Activated T-helper 2 cell treated with anti-CD3 and anti-CD28 coated beads, Interferon-gamma antibody, Interleukin-2, Interleukin-4, amounts not matched to agents 10 μg/mL and 5 μg/mL and 100 μg/mL, durations not matched to agents 14 hours and 24 hours and 36 hours (primary cell): ENCODE measurements at regions not wholly inside any gene's neighbourhood (a gene's known extent, or its start where the extent isn't known, plus 50 kb on each side); places are given as distances from the start of the nearest gene placed in this dataset.

Experiments used
- DNase-seq: peaks from one replicate; pipeline ENCODE4 v3.0.0; 2021; ENCODE audit warnings: low spot score
- H3K27ac Mint-ChIP-seq: one replicate; pipeline ENCODE4 v1.8.0; 2021; ENCODE audit warnings: mixed read lengths
- H3K27me3 Mint-ChIP-seq: one replicate; pipeline ENCODE4 v1.8.0; 2021; ENCODE audit warnings: low read depth, mixed read lengths
- H3K36me3 Mint-ChIP-seq: one replicate; pipeline ENCODE4 v1.8.0; 2021; ENCODE audit warnings: low read depth, mixed read lengths
- H3K4me1 Mint-ChIP-seq: one replicate; pipeline ENCODE4 v1.8.0; 2021; ENCODE audit warnings: low read depth, mixed read lengths
- H3K4me3 Mint-ChIP-seq: one replicate; pipeline ENCODE4 v1.8.0; 2021; ENCODE audit warnings: low read depth, mild to moderate bottlenecking, moderate library complexity, mixed read lengths
- H3K9me3 Mint-ChIP-seq: one replicate; pipeline ENCODE4 v1.8.0; 2021; ENCODE audit warnings: mixed read lengths
- intact Hi-C: fragments of 100-400 bp; cut with micrococcal nuclease; formaldehyde crosslinking; loops from one replicate; pipeline ENCODE4 v1.15.1; 2023

- DNase-seq = no peak
- intact Hi-C loops = no loop called here
- no peaks in the 10 kb centered on the region for H3K36me3 Mint-ChIP-seq
- H3K4me1 Mint-ChIP-seq = no peaks in the 10 kb centered on the region
- H3K27ac Mint-ChIP-seq = no peak overlapping the region
- H3K27me3 Mint-ChIP-seq = no peaks in the 10 kb centered on the region
- no peak overlapping the region for H3K4me3 Mint-ChIP-seq
- H3K9me3 Mint-ChIP-seq = peaks cover 17% of the 10 kb centered on the region
These were observed 1158.6 kb downstream of the CDH12 start for GRCh38 chr5:21694567-21694966.

GRCh38 chr5:21693591-21693990, 1159.6 kb downstream of the CDH12 start:
- Mint-ChIP-seq H3K4me3 (no peak overlapping the region), H3K27ac (no peak overlapping the region), H3K4me1 (no peaks in the 10 kb centered on the region), H3K27me3 (no peaks in the 10 kb centered on the region), H3K36me3 (no peaks in the 10 kb centered on the region), H3K9me3 (peaks cover 13% of the 10 kb centered on the region)
- intact Hi-C loops = no loop called here
- no peak for DNase-seq

- Mint-ChIP-seq H3K4me1 (no peaks in the 10 kb centered on the region), H3K27ac (no peak overlapping the region), H3K36me3 (no peaks in the 10 kb centered on the region), H3K9me3 (peaks cover 7% of the 10 kb centered on the region), H3K27me3 (no peaks in the 10 kb centered on the region), H3K4me3 (no peak overlapping the region)
- no peak for DNase-seq
- intact Hi-C loops = no loop called here
These were observed 1163.6 kb downstream of the CDH12 start for GRCh38 chr5:21689587-21689986.

- no peaks in the 10 kb centered on the region for H3K36me3 Mint-ChIP-seq
- peaks cover 7% of the 10 kb centered on the region for H3K9me3 Mint-ChIP-seq
- H3K27ac Mint-ChIP-seq = no peak overlapping the region
- H3K4me1 Mint-ChIP-seq = no peaks in the 10 kb centered on the region
- intact Hi-C loops = no loop called here
- H3K27me3 Mint-ChIP-seq = no peaks in the 10 kb centered on the region
- H3K4me3 Mint-ChIP-seq = no peak overlapping the region
- DNase-seq = no peak
These were observed 1164.5 kb downstream of the CDH12 start for GRCh38 chr5:21688655-21689054.

- H3K27me3 Mint-ChIP-seq = no peaks in the 10 kb centered on the region
- H3K27ac Mint-ChIP-seq = no peak overlapping the region
- no peaks in the 10 kb centered on the region for H3K36me3 Mint-ChIP-seq
- no peak for DNase-seq
- no peaks in the 10 kb centered on the region for H3K4me1 Mint-ChIP-seq
- no peak overlapping the region for H3K4me3 Mint-ChIP-seq
- intact Hi-C loops = no loop called here
- H3K9me3 Mint-ChIP-seq = peaks cover 7% of the 10 kb centered on the region
These were observed 1165.5 kb downstream of the CDH12 start for GRCh38 chr5:21687621-21688020.

GRCh38 chr5:21686706-21687105, 1166.4 kb downstream of the CDH12 start:
- H3K27me3 Mint-ChIP-seq = no peaks in the 10 kb centered on the region
- no peaks in the 10 kb centered on the region for H3K36me3 Mint-ChIP-seq
- no peak for DNase-seq
- intact Hi-C loops = no loop called here
- H3K27ac Mint-ChIP-seq = no peak overlapping the region
- no peak overlapping the region for H3K4me3 Mint-ChIP-seq
- H3K9me3 Mint-ChIP-seq = no peaks in the 10 kb centered on the region
- no peaks in the 10 kb centered on the region for H3K4me1 Mint-ChIP-seq

GRCh38 chr5:21685522-21685921, 1167.6 kb downstream of the CDH12 start:
- H3K4me3 Mint-ChIP-seq = no peak overlapping the region
- intact Hi-C loops = no loop called here
- no peak overlapping the region for H3K27ac Mint-ChIP-seq
- no peaks in the 10 kb centered on the region for H3K27me3 Mint-ChIP-seq
- no peaks in the 10 kb centered on the region for H3K36me3 Mint-ChIP-seq
- H3K4me1 Mint-ChIP-seq = no peaks in the 10 kb centered on the region
- DNase-seq = no peak
- peaks cover 1% of the 10 kb centered on the region for H3K9me3 Mint-ChIP-seq

- no peak overlapping the region for H3K27ac Mint-ChIP-seq
- no peaks in the 10 kb centered on the region for H3K27me3 Mint-ChIP-seq
- intact Hi-C loops = no loop called here
- no peak overlapping the region for H3K4me3 Mint-ChIP-seq
- H3K36me3 Mint-ChIP-seq = no peaks in the 10 kb centered on the region
- no peaks in the 10 kb centered on the region for H3K4me1 Mint-ChIP-seq
- no peak for DNase-seq
- peaks cover 6% of the 10 kb centered on the region for H3K9me3 Mint-ChIP-seq
These were observed 1168.2 kb downstream of the CDH12 start for GRCh38 chr5:21684992-21685391.

- no peaks in the 10 kb centered on the region for H3K36me3 Mint-ChIP-seq
- no peaks in the 10 kb centered on the region for H3K27me3 Mint-ChIP-seq
- H3K4me1 Mint-ChIP-seq = no peaks in the 10 kb centered on the region
- peaks cover 6% of the 10 kb centered on the region for H3K9me3 Mint-ChIP-seq
- no peak overlapping the region for H3K4me3 Mint-ChIP-seq
- intact Hi-C loops = no loop called here
- no peak for DNase-seq
- H3K27ac Mint-ChIP-seq = no peak overlapping the region
These were observed 1171.2 kb downstream of the CDH12 start for GRCh38 chr5:21681911-21682310.

GRCh38 chr5:21680641-21681040, 1172.5 kb downstream of the CDH12 start:
- Mint-ChIP-seq H3K27me3 (no peaks in the 10 kb centered on the region), H3K36me3 (no peaks in the 10 kb centered on the region), H3K9me3 (peaks cover 6% of the 10 kb centered on the region), H3K4me3 (no peak overlapping the region), H3K4me1 (no peaks in the 10 kb centered on the region), H3K27ac (no peak overlapping the region)
- intact Hi-C loops = no loop called here
- no peak for DNase-seq

DNA sequence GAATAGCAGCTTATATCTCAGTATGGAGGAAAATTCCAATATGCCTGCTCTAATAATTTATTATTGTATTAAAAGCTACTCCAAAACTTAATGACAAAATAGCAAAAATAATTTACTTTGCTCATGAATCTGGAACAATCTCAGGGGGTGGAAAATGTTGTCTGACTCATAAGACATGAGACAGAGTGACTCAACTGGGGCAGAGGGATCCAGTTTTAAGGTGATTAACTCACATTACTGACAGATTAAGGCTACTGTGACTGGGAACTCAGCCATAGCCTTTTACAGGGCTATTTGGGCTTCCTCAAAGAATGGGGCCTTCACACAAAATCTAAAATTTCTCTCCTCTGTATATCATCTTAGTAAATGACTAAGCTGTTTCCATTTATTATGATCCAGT, 1172.9 kb downstream of the CDH12 start:
- H3K4me3 Mint-ChIP-seq = no peak overlapping the region
- H3K9me3 Mint-ChIP-seq = peaks cover 6% of the 10 kb centered on the region
- no peak for DNase-seq
- H3K27ac Mint-ChIP-seq = no peak overlapping the region
- H3K36me3 Mint-ChIP-seq = no peaks in the 10 kb centered on the region
- no peaks in the 10 kb centered on the region for H3K4me1 Mint-ChIP-seq
- intact Hi-C loops = no loop called here
- no peaks in the 10 kb centered on the region for H3K27me3 Mint-ChIP-seq

DNA sequence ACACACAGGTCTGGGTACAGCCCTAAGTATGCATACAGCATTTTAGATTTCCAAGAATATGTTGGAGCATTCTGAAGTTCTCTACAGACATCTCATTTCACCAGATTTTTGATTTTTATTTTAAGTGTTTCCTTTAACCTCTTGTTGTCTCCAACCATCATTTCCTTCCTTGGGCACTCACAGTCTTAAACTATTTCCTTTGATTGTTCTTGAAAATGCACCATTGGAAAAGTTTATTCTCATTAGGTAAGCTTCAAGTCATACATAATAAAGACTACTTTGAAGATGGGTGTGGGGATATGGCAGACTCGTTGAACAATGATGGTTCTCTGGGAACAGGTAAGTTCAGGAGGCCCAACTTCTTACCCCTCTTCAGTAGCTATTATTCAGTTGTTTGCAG, 1174.6 kb downstream of the CDH12 start:
- H3K27me3 Mint-ChIP-seq = no peaks in the 10 kb centered on the region
- intact Hi-C loops = no loop called here
- peaks cover 6% of the 10 kb centered on the region for H3K9me3 Mint-ChIP-seq
- no peaks in the 10 kb centered on the region for H3K36me3 Mint-ChIP-seq
- no peaks in the 10 kb centered on the region for H3K4me1 Mint-ChIP-seq
- no peak overlapping the region for H3K4me3 Mint-ChIP-seq
- H3K27ac Mint-ChIP-seq = no peak overlapping the region
- DNase-seq = no peak

DNA sequence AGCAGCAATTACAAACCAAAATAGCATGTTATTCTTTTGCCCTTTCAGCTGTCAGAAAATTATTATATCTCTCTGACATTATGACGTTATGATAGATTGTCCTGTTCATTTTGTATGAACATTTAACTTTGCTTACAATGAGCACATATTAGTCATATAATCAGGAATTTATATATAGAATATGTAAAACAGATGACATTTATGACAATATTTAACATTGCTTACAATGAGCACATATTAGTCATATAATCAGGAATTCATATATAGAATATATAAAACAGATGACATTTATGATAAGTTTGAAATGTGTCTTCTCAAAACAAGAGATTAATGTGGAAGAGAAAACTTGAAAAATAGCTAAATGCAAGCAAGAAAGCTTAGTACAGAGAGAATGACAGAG, 1180.2 kb downstream of the CDH12 start:
- Mint-ChIP-seq H3K27me3 (no peaks in the 10 kb centered on the region), H3K36me3 (no peaks in the 10 kb centered on the region), H3K4me3 (no peak overlapping the region), H3K4me1 (no peaks in the 10 kb centered on the region), H3K27ac (no peak overlapping the region), H3K9me3 (peaks cover 3% of the 10 kb centered on the region)
- DNase-seq = no peak
- intact Hi-C loops = no loop called here

DNA sequence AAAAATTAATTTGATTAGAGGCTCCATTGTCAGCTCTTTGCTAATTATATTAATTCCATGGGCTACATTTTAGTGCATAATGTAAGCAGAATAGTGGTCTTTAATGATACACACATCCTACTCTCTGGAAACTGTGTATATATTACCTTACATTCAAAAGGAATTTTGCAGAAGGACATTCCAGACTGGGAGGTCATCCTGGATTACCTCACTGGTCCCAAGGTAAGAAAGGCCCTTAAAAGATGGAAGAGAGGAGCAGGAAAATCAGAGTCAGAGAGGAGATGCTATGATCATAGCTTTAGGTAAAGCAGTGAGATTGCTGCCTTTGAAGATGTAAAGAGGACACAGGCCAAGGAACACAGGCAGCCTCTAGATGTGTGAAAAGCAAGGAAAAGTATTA, 1180.8 kb downstream of the CDH12 start:
- H3K27me3 Mint-ChIP-seq = no peaks in the 10 kb centered on the region
- no peak overlapping the region for H3K27ac Mint-ChIP-seq
- H3K4me1 Mint-ChIP-seq = no peaks in the 10 kb centered on the region
- intact Hi-C loops = no loop called here
- no peak overlapping the region for H3K4me3 Mint-ChIP-seq
- H3K36me3 Mint-ChIP-seq = no peaks in the 10 kb centered on the region
- no peak for DNase-seq
- peaks cover 3% of the 10 kb centered on the region for H3K9me3 Mint-ChIP-seq
